Activated naive CD8-positive, alpha-beta T cell (primary cell): ENCODE measurements at regions not wholly inside any gene's neighbourhood (a gene's known extent, or its start where the extent isn't known, plus 50 kb on each side); places are given as distances from the start of the nearest gene placed in this dataset.
"Not testable (repeated sequence)": the region's sequence is repeated elsewhere in the genome, so short reads cannot be mapped to it uniquely, and the experiment has no call there.

Source experiments
- H3K27ac Mint-ChIP-seq: one replicate; pipeline ENCODE4 v1.8.0; 2021; ENCODE audit warnings: mixed read lengths
- H3K27me3 Mint-ChIP-seq: one replicate; pipeline ENCODE4 v1.8.0; 2021; ENCODE audit warnings: mixed read lengths
- H3K36me3 Mint-ChIP-seq: one replicate; pipeline ENCODE4 v1.8.0; 2021; ENCODE audit warnings: mixed read lengths
- H3K4me1 Mint-ChIP-seq: one replicate; pipeline ENCODE4 v1.8.0; 2021; ENCODE audit warnings: low read depth, mixed read lengths
- H3K4me3 Mint-ChIP-seq: one replicate; pipeline ENCODE4 v1.8.0; 2021; ENCODE audit warnings: mild to moderate bottlenecking, mixed read lengths
- H3K9me3 Mint-ChIP-seq: one replicate; pipeline ENCODE4 v1.8.0; 2021; ENCODE audit warnings: low read depth, mixed read lengths

- H3K4me1 Mint-ChIP-seq: peaks cover 9% of the 10 kb centered on the region
- no peak overlapping the region for H3K4me3 Mint-ChIP-seq
- peaks cover 12% of the 10 kb centered on the region for H3K9me3 Mint-ChIP-seq
- no peak overlapping the region for H3K27ac Mint-ChIP-seq
- H3K27me3 Mint-ChIP-seq: no peaks in the 10 kb centered on the region
- H3K36me3 Mint-ChIP-seq: peaks cover 2% of the 10 kb centered on the region
Observed at GRCh38 chr7:121501566-121501965, 105.5 kb upstream of the FAM3C start.

GRCh38 chr7:121500360-121501058 lies 104.4 kb upstream of the FAM3C start:
- peaks cover 9% of the 10 kb centered on the region for H3K4me1 Mint-ChIP-seq
- no peaks in the 10 kb centered on the region for H3K36me3 Mint-ChIP-seq
- H3K4me3 Mint-ChIP-seq: no peak overlapping the region
- no peaks in the 10 kb centered on the region for H3K27me3 Mint-ChIP-seq
- H3K27ac Mint-ChIP-seq: peak overlapping the region; percentile 46
- peaks cover 3% of the 10 kb centered on the region for H3K9me3 Mint-ChIP-seq

GRCh38 chr7:121499624-121500023 lies 103.5 kb upstream of the FAM3C start:
- Mint-ChIP-seq H3K27me3 (no peaks in the 10 kb centered on the region), H3K9me3 (no peaks in the 10 kb centered on the region), H3K4me1 (peaks cover 9% of the 10 kb centered on the region), H3K27ac (peak overlapping the region; percentile 46), H3K36me3 (no peaks in the 10 kb centered on the region), H3K4me3 (no peak overlapping the region)

GRCh38 chr7:121498816-121499215 lies 102.7 kb upstream of the FAM3C start:
- Mint-ChIP-seq H3K9me3 (no peaks in the 10 kb centered on the region), H3K4me1 (peaks cover 9% of the 10 kb centered on the region), H3K4me3 (no peak overlapping the region), H3K36me3 (no peaks in the 10 kb centered on the region), H3K27ac (peak overlapping the region; percentile 18), H3K27me3 (no peaks in the 10 kb centered on the region)

- not testable (repeated sequence) for H3K4me3 Mint-ChIP-seq, H3K27ac Mint-ChIP-seq, H3K4me1 Mint-ChIP-seq, H3K9me3 Mint-ChIP-seq, H3K36me3 Mint-ChIP-seq, H3K27me3 Mint-ChIP-seq
Observed at GRCh38 chr7:121497545-121497944, 101.4 kb upstream of the FAM3C start.

GRCh38 chr7:121494516-121494915 lies 98.4 kb upstream of the FAM3C start:
- Mint-ChIP-seq H3K4me3 (no peak overlapping the region), H3K27me3 (no peaks in the 10 kb centered on the region), H3K27ac (no peak overlapping the region), H3K36me3 (no peaks in the 10 kb centered on the region), H3K4me1 (no peaks in the 10 kb centered on the region), H3K9me3 (no peaks in the 10 kb centered on the region)

- H3K27me3 Mint-ChIP-seq: no peaks in the 10 kb centered on the region
- no peak overlapping the region for H3K27ac Mint-ChIP-seq
- no peaks in the 10 kb centered on the region for H3K9me3 Mint-ChIP-seq
- H3K4me1 Mint-ChIP-seq: no peaks in the 10 kb centered on the region
- H3K36me3 Mint-ChIP-seq: no peaks in the 10 kb centered on the region
- no peak overlapping the region for H3K4me3 Mint-ChIP-seq
Observed at GRCh38 chr7:121493553-121493952, 97.4 kb upstream of the FAM3C start.

GRCh38 chr7:121490309-121490708 lies 94.2 kb upstream of the FAM3C start:
- Mint-ChIP-seq H3K36me3 (no peaks in the 10 kb centered on the region), H3K4me1 (peaks cover 3% of the 10 kb centered on the region), H3K4me3 (no peak overlapping the region), H3K9me3 (no peaks in the 10 kb centered on the region), H3K27ac (no peak overlapping the region), H3K27me3 (no peaks in the 10 kb centered on the region)

GRCh38 chr7:121489440-121489839 lies 93.3 kb upstream of the FAM3C start:
- Mint-ChIP-seq H3K27ac (no peak overlapping the region), H3K36me3 (no peaks in the 10 kb centered on the region), H3K4me1 (peaks cover 3% of the 10 kb centered on the region), H3K4me3 (no peak overlapping the region), H3K9me3 (no peaks in the 10 kb centered on the region), H3K27me3 (no peaks in the 10 kb centered on the region)

GRCh38 chr7:121488111-121488650 lies 92.1 kb upstream of the FAM3C start:
- Mint-ChIP-seq H3K36me3 (no peaks in the 10 kb centered on the region), H3K27ac (no peak overlapping the region), H3K4me3 (no peak overlapping the region)

GRCh38 chr7:121486590-121486989 lies 90.5 kb upstream of the FAM3C start:
- H3K4me1 Mint-ChIP-seq: peaks cover 6% of the 10 kb centered on the region
- no peak overlapping the region for H3K27ac Mint-ChIP-seq
- H3K27me3 Mint-ChIP-seq: no peaks in the 10 kb centered on the region
- H3K36me3 Mint-ChIP-seq: no peaks in the 10 kb centered on the region
- no peak overlapping the region for H3K4me3 Mint-ChIP-seq
- no peaks in the 10 kb centered on the region for H3K9me3 Mint-ChIP-seq

More at GRCh38 chr7:121488111-121488650, 92.1 kb upstream of the FAM3C start:
- H3K9me3 Mint-ChIP-seq: no peaks in the 10 kb centered on the region
- H3K27me3 Mint-ChIP-seq: no peaks in the 10 kb centered on the region
- H3K4me1 Mint-ChIP-seq: peaks cover 3% of the 10 kb centered on the region

GRCh38 chr7:121485467-121486243 lies 89.5 kb upstream of the FAM3C start:
- H3K4me1 Mint-ChIP-seq: peaks cover 6% of the 10 kb centered on the region
- H3K27me3 Mint-ChIP-seq: no peaks in the 10 kb centered on the region
- no peaks in the 10 kb centered on the region for H3K36me3 Mint-ChIP-seq
- no peaks in the 10 kb centered on the region for H3K9me3 Mint-ChIP-seq
- no peak overlapping the region for H3K27ac Mint-ChIP-seq
- H3K4me3 Mint-ChIP-seq: no peak overlapping the region

GRCh38 chr7:121484089-121484763 lies 88.1 kb upstream of the FAM3C start:
- Mint-ChIP-seq H3K27me3 (no peaks in the 10 kb centered on the region), H3K4me1 (peaks cover 6% of the 10 kb centered on the region), H3K27ac (no peak overlapping the region), H3K9me3 (no peaks in the 10 kb centered on the region), H3K36me3 (no peaks in the 10 kb centered on the region), H3K4me3 (no peak overlapping the region)

- no peaks in the 10 kb centered on the region for H3K27me3 Mint-ChIP-seq
- H3K4me3 Mint-ChIP-seq: no peak overlapping the region
- H3K4me1 Mint-ChIP-seq: peaks cover 3% of the 10 kb centered on the region
- no peaks in the 10 kb centered on the region for H3K9me3 Mint-ChIP-seq
- no peaks in the 10 kb centered on the region for H3K36me3 Mint-ChIP-seq
- H3K27ac Mint-ChIP-seq: no peak overlapping the region
Observed at GRCh38 chr7:121480566-121481335, 84.6 kb upstream of the FAM3C start.
